Natural killer cell (primary cell): ENCODE measurements at regions not wholly inside any gene's neighbourhood (a gene's known extent, or its start where the extent isn't known, plus 50 kb on each side); places are given as distances from the start of the nearest gene placed in this dataset.

ENCODE experiments used
- ATAC-seq, 3 donors: fragments of 150-1000 bp in 2 of 3; fragments of 200-7000 bp in 1 of 3; cut with Tn5 transposase; 1 replicate in 1 of 3; 2 replicates in 2 of 3; pipeline ENCODE4 v1.10.0; 2021; ENCODE audit warnings: mild to moderate bottlenecking in 2 of 3, moderate library complexity in 2 of 3
- DNase-seq, 2 donors: peaks; one replicate each; pipeline versions ENCODE4 v3.0.0 to v3.0.0-alpha.2; 2013 to 2021; ENCODE audit warnings: mixed read lengths in 1 of 2
- H3K27ac ChIP-seq: one replicate; pipeline ENCODE4 v1.5.1; 2013; ENCODE audit warnings: mild to moderate bottlenecking, low read length
- H3K27me3 ChIP-seq: one replicate; pipeline ENCODE4 v1.6.1; 2013; ENCODE audit warnings: low read length; ENCODE audit not compliant: control insufficient read depth, insufficient read depth
- H3K36me3 ChIP-seq: one replicate; pipeline ENCODE4 v1.6.1; 2013; ENCODE audit warnings: low read length; ENCODE audit not compliant: control insufficient read depth, insufficient read depth
- H3K4me1 ChIP-seq: one replicate; pipeline ENCODE4 v1.6.1; 2013; ENCODE audit warnings: low read length; ENCODE audit not compliant: control insufficient read depth, insufficient read depth
- H3K4me3 ChIP-seq: one replicate; pipeline ENCODE4 v1.5.1; 2013; ENCODE audit warnings: low read length
- H3K9me3 ChIP-seq: one replicate; pipeline ENCODE4 v1.6.1; 2013; ENCODE audit warnings: low read length; ENCODE audit not compliant: control insufficient read depth, insufficient read depth
- H3K27ac Mint-ChIP-seq, 2 donors: one replicate each; pipeline ENCODE4 v1.8.0; 2022; ENCODE audit warnings: mild to moderate bottlenecking in 2 of 2, mixed read lengths in 2 of 2, moderate library complexity in 1 of 2
- H3K27me3 Mint-ChIP-seq, 2 donors: one replicate each; pipeline ENCODE4 v1.8.0; 2022; ENCODE audit warnings: low read depth in 2 of 2, mixed read lengths in 2 of 2
- H3K36me3 Mint-ChIP-seq: one replicate; pipeline ENCODE4 v1.8.0; 2022; ENCODE audit warnings: mixed read lengths
- H3K4me1 Mint-ChIP-seq, 2 donors: one replicate each; pipeline ENCODE4 v1.8.0; 2022; ENCODE audit warnings: mixed read lengths in 2 of 2
- H3K4me3 Mint-ChIP-seq: one replicate; pipeline ENCODE4 v1.8.0; 2022; ENCODE audit warnings: mild to moderate bottlenecking, moderate library complexity, mixed read lengths
- H3K9me3 Mint-ChIP-seq, 2 donors: one replicate each; pipeline ENCODE4 v1.8.0; 2022; ENCODE audit warnings: mixed read lengths in 2 of 2
- CTCF ChIP-seq: fragments of 200-600 bp; IDR thresholded peaks from one replicate; pipeline ENCODE4 v1.8.0; 2022; ENCODE audit warnings: antibody characterized with exemption
- WGBS: methylation state at CpG from one replicate; pipeline ENCODE4 v1.1.7; 2013; ENCODE audit warnings: missing lambda C conversion rate; ENCODE audit not compliant: insufficient coverage; 5-methylcytosine and 5-hydroxymethylcytosine counted together
- intact Hi-C: fragments of 100-400 bp; cut with micrococcal nuclease; formaldehyde crosslinking; loops from one replicate; pipeline ENCODE4 v1.14.2; 2022

GRCh38 chr11:82267186-82267585, 466.5 kb downstream of the FAM181B start:
- DNase-seq (no peak), ATAC-seq (no peak)
- Mint-ChIP-seq H3K36me3 (no peaks in the 10 kb centered on the region), H3K27me3 (no peaks in the 10 kb centered on the region), H3K4me1 (no peaks in the 10 kb centered on the region), H3K9me3 (peaks cover under 1 to 11% of the 10 kb centered on the region in 2 donors), H3K4me3 (no peak overlapping the region), H3K27ac (no peak overlapping the region)
- no peaks in the 10 kb centered on the region for H3K4me1 ChIP-seq
- H3K4me3 ChIP-seq, result no peak overlapping the region
- intact Hi-C loops, result no loop called here
- no peaks in the 10 kb centered on the region for H3K27me3 ChIP-seq
- no peaks in the 10 kb centered on the region for H3K9me3 ChIP-seq
- no peak overlapping the region for H3K27ac ChIP-seq
- no peaks in the 10 kb centered on the region for H3K36me3 ChIP-seq
- WGBS, result 81% methylated on average over 3 of the region's 3 CpGs
- TF ChIP-seq CTCF, result no peak

GRCh38 chr11:82261367-82261766, 472.3 kb downstream of the FAM181B start:
- Histone ChIP-seq H3K4me1 (no peaks in the 10 kb centered on the region), H3K9me3 (no peaks in the 10 kb centered on the region), H3K36me3 (no peaks in the 10 kb centered on the region), H3K4me3 (no peak overlapping the region), H3K27ac (no peak overlapping the region), H3K27me3 (no peaks in the 10 kb centered on the region)
- 83% methylated on average over 1 of the region's 1 CpG for WGBS
- Mint-ChIP-seq H3K27ac (no peak overlapping the region), H3K27me3 (no peaks in the 10 kb centered on the region), H3K4me3 (no peak overlapping the region), H3K36me3 (no peaks in the 10 kb centered on the region), H3K4me1 (no peaks in the 10 kb centered on the region), H3K9me3 (peaks cover 4 to 7% of the 10 kb centered on the region in 2 donors)
- DNase-seq (no peak), ATAC-seq (no peak)
- intact Hi-C loops, result no loop called here
- no peak for TF ChIP-seq CTCF

GRCh38 chr11:82250047-82250446, 483.6 kb downstream of the FAM181B start:
- no peak for TF ChIP-seq CTCF
- H3K27ac Mint-ChIP-seq, result no peak overlapping the region
- H3K36me3 ChIP-seq, result no peaks in the 10 kb centered on the region
- DNase-seq (no peak), ATAC-seq (no peak)
- H3K27ac ChIP-seq, result no peak overlapping the region
- intact Hi-C loops, result no loop called here
- WGBS, result no CpG with 5 or more reads among the region's 2 CpGs
- no peaks in the 10 kb centered on the region for H3K4me1 ChIP-seq
- no peaks in the 10 kb centered on the region for H3K27me3 ChIP-seq
- no peaks in the 10 kb centered on the region for H3K36me3 Mint-ChIP-seq
- H3K9me3 ChIP-seq, result no peaks in the 10 kb centered on the region
- H3K27me3 Mint-ChIP-seq, result no peaks in the 10 kb centered on the region
- H3K4me3 Mint-ChIP-seq, result no peak overlapping the region
- H3K9me3 Mint-ChIP-seq, result peaks cover 4 to 7% of the 10 kb centered on the region in 2 donors
- H3K4me1 Mint-ChIP-seq, result no peaks in the 10 kb centered on the region
- no peak overlapping the region for H3K4me3 ChIP-seq

GRCh38 chr11:82246926-82247325, 486.7 kb downstream of the FAM181B start:
- intact Hi-C loops, result no loop called here
- Mint-ChIP-seq H3K4me1 (no peaks in the 10 kb centered on the region), H3K4me3 (no peak overlapping the region), H3K9me3 (peaks cover 7 to 9% of the 10 kb centered on the region in 2 donors), H3K36me3 (no peaks in the 10 kb centered on the region), H3K27ac (no peak overlapping the region), H3K27me3 (no peaks in the 10 kb centered on the region)
- Histone ChIP-seq H3K4me1 (no peaks in the 10 kb centered on the region), H3K9me3 (no peaks in the 10 kb centered on the region), H3K4me3 (no peak overlapping the region), H3K27ac (no peak overlapping the region), H3K27me3 (no peaks in the 10 kb centered on the region), H3K36me3 (no peaks in the 10 kb centered on the region)
- TF ChIP-seq CTCF, result no peak
- ATAC-seq (no peak), DNase-seq (no peak)
